ENCODE measurements at regions not wholly inside any gene's neighbourhood (a gene's known extent, or its start where the extent isn't known, plus 50 kb on each side); places are given as distances from the start of the nearest gene placed in this dataset.

GRCh38 chr6:167219967-167220512 is 62.3 kb upstream of the GPR31 start:
- TF ChIP-seq ZNF384 (IDR thresholded peaks at IDR 0.05), result no peak
- TF ChIP-seq LEF1 (IDR thresholded peaks at IDR 0.05; ENCODE audit: borderline replicate concordance), result no peak
- TF ChIP-seq ELF4 (IDR thresholded peaks at IDR 0.05), result no peak
- no peak for TF ChIP-seq SUZ12 (IDR thresholded peaks at IDR 0.05)
- TF ChIP-seq FOXM1 (IDR thresholded peaks at IDR 0.05; ENCODE audit: borderline replicate concordance), result no peak
- no peak for TF ChIP-seq FOXK2 (IDR thresholded peaks at IDR 0.05)
- no peak for TF ChIP-seq SP1 (IDR thresholded peaks at IDR 0.05)
- no peak for TF ChIP-seq BHLHE40 (IDR thresholded peaks at IDR 0.05; ENCODE audit: borderline replicate concordance)
- TF ChIP-seq CTBP1 (IDR thresholded peaks at IDR 0.05; ENCODE audit: borderline replicate concordance), result no peak
- TF ChIP-seq TARDBP (IDR thresholded peaks at IDR 0.05), result no peak
- no peak for TF ChIP-seq PKNOX1 (IDR thresholded peaks at IDR 0.05)
- no peak for TF ChIP-seq FOXA1 (IDR thresholded peaks at IDR 0.05)
- TF ChIP-seq ARNT (IDR thresholded peaks at IDR 0.05), result no peak
